ENCODE measurements at regions not wholly inside any gene's neighbourhood (a gene's known extent, or its start where the extent isn't known, plus 50 kb on each side); places are given as distances from the start of the nearest gene placed in this dataset.

DNA sequence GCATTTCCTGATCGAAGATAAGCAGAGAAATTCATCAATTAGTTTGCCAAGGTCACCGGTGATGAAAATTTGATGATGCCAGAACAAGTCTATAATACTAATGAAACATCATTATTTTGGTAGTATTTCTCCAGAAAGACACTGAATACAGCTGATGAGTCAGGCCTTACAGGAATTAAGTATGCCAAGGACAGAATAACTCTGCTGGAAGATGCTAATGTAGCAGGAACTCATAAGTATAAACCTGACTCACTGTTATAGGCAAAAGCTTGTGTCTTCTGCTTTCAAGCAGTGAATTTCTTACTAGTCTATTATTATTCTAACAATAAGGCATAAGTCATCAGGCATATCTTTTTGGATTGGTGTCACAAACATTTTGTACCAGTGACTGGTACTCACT lies 1825.1 kb upstream of the IGFBP7 start:
- DNase-seq (ENCODE audit: low spot score) = no peak

DNA sequence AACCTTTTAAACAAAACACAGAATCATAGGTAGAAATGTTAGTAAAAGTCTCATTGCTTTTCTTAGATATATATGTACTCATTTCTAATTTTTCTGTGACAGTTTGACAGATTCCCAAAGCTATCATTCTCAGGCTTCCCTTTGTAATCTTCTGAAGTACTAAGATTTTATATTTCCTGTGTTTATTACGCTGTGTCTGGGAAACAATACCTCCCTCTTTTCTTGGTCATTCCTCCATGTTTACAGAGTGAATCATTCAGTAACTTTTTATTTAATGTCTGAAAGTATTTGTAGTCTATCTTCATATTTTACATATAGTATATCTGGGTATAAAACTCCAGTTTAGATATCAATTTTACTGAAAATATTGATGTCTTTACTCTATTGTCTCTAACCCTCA lies 1826.3 kb upstream of the IGFBP7 start:
- DNase-seq (ENCODE audit: low spot score) = no peak

DNA sequence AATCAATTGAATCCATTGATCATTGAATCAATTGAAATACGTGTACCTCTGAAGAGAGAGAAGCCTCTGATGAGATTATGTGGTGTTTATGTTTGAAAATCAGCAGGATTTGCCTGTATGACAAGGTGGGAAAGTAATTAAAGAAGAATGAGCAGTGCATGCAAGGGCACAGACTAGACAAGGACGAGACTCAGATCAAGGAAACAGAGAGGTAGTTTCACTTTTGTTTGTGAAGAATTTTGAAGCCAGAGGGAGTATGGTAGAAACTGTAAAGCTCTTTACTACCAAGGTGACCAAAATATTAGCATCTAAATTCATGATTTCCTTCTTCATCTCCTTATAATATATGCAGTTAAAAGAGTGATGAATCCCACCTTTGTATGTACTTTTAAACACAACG lies 1830.0 kb upstream of the IGFBP7 start:
- DNase-seq (ENCODE audit: low spot score) = no peak

DNA sequence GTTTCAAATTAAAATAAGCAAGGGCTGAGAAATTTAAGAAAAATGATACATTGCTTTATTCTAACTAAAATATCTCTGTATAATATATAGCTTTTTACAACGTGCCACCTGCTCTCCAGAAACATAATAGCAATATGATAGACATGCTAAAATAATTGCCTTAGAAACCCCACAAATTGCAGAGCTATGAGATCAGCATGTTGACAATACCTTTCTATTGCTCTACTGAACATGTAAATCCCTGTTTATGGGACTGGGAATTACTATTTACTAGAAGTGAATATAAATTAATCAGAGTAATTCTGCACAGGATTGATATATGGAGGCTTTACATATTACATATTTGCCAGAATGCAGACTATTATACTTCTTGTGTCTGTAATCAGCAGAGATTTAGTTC lies 1831.1 kb upstream of the IGFBP7 start:
- DNase-seq (ENCODE audit: low spot score) = no peak

DNA sequence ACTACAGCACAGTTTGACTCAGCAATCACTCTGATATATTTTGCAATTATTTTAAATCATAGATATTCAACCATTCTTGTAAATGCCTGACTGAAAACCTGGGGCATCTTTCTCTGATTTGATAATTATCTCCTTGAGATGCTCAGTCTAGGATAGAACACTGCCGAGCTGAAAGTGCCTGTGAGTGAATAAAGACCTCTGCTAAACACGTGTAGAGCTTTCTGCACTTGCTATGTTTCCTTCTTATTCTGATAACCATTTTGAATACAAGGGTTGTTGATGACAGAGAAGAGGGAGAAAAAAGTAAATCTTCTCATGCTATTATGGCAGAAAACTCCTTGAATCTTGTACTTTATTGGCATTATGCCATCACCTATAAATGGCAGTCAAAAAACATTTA lies 1843.4 kb upstream of the IGFBP7 start:
- DNase-seq (ENCODE audit: low spot score) = no peak

DNA sequence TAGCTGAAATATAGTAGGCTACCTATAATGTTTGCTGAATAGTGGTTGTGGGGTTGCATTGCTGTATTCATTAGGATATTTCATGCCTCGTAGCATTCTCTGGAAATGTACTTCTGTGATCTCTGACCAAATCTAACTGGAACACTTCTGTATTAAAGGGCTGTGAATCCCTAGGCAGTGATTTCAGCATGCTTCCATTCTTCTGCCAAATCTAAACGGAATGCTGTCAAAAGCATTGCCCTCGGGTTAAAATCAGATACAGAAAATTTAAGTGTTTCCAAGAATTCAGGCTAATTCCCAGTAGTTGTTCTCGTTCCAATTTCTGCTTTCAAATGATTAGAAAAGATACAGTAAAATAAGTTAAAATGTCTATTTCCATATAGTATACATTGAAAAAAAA lies 1847.5 kb upstream of the IGFBP7 start:
- DNase-seq (ENCODE audit: low spot score) = no peak

DNA sequence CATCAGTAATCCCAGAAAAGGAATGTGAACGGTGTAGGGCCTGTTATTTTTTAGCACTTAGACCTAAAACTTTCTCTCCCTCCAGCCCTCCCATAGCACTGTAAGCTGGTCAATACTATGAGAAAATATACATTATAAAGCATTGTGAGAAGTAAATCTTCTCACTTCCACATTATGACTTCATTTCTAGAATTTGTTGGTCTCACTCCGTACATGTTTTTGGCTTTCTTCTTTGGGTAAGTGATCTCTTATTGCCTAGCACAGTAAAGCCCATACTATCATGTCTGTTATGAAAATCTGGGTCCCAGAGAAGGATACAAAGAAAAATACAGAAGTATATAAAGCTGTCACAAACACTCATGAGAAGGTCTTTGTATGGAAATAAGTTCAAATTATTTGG lies 1851.1 kb upstream of the IGFBP7 start:
- no peak for DNase-seq (ENCODE audit: low spot score)

DNA sequence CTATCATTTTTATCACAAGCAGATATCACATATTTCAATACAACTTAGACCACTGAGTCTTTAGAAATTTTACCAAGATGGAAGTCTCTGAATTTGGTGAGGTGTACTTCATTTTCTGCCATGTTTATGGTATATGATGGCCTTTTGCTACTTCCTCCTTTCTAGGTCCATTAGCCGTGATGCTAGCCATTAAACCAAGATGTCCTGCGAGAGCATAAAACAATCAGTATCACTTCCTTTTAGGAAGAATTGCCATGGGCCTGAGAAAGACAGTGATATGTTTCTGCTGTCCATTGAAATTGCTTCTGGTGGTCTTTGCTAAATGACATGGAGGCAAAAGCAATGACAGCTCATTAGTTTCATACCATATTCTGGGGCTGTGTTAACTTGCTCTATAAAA lies 1851.7 kb upstream of the IGFBP7 start:
- DNase-seq (ENCODE audit: low spot score) = no peak

DNA sequence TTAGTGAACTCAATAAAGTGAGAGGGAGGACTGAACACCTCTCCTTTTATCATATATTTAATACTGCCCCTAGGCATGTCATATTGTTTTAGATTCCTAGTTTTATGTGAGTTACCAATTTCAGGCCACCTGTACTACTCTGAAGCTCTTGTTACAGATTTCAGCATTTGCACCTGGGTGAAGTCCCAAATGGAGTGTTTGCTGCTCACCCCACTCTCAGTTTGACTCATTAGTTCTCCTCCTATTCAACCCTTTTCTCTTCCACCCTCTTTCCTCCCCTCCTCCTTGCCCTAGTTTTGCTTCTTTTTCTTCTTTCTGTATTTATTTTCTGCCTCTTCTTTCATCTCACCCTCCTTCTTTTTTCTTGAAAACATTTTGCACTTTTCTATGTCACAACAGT lies 1852.2 kb upstream of the IGFBP7 start:
- DNase-seq (ENCODE audit: low spot score) = no peak

DNA sequence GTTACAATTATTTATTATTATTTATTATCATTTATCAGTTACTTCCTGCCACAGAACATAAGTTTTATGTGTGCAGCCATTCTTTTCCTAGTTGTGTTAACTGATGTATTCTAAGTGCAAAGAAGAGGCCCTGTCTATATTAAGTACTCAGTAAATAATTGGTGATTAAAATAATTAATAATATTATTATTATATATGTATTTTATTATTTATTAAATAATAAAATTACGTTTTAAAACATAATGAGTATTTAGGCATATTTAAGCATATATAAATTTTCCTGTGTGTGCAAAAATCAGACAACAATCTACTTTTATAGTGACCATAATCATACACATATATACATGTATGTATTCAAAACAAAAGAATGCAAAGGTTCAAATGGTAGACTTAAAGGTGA lies 1871.6 kb upstream of the IGFBP7 start:
- no peak for DNase-seq (ENCODE audit: low spot score)

DNA sequence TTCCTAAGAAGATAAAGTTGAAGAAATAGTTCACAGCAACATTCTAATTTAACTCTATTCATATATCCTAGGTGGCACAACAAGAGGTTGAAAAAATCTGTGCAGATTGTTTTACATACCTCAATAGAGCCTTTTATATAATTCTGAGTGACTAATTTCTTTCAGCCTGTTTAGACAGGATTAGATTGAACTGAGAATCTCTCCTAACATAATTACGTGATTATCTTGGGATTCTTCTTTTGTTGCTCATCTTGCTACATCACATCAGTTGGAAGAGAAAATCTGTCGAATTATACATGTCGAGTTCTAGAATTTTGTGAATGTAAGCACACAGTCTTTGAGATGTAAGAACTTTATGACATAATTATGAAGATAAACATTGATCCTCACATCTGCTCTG lies 1873.7 kb upstream of the IGFBP7 start:
- DNase-seq (ENCODE audit: low spot score) = no peak

DNA sequence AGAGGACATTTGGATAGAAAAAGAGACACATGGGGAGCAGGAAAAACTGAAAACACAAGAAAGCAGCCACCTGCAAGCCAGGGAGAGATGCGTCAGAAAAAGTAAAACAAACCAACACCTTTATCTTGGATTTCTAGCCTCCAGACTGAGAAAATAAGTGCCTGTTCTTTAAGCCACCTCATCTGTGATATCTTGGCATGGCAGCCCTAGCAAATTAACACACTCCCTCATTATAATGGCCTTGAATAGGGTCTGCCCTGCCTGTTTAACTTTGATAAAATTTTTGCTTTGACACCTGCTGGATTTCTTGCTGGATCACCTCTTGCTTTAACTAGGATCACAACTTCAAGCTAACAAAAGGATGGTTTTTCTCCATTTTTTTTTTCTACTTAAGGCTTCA lies 1892.0 kb upstream of the IGFBP7 start:
- no peak for DNase-seq (ENCODE audit: low spot score)

DNA sequence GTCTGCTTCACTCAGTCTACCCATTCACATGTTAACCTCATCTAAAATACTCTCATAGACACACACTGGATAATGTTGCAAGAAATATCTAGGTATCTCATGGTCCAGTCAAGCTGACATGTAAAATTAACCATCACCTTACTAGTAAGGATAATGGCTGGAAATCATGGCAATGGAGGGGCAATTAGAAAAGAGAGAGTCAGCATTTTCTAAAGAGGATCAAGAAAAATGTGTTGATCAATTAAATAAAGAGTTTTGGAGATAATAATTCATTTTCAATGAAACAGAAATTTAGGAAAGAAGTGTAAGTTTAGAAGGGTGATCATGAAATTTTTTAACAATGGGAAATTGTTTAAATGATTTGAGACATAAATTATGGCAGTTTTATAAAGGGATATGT lies 1914.1 kb upstream of the IGFBP7 start:
- no peak for DNase-seq (ENCODE audit: low spot score)

DNA sequence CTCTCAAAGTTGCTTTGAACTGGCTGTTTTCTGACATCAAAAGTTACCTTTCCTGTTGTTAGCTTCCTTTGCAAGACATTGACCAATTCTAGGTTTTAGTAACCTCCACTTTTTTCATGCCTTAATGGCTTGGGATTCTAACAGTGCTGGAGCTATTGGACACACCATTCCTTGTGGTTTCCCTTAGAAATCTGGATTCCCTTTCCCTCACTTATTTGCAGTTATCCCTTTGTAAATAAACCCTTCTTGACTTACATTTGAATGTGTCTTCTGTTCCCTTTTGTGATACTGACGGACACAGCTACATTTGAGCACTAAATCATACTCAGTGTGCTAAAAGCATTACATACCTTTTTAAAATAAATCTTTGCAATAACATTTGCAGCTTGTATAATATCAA lies 1927.6 kb upstream of the IGFBP7 start:
- DNase-seq (ENCODE audit: low spot score) = no peak

DNA sequence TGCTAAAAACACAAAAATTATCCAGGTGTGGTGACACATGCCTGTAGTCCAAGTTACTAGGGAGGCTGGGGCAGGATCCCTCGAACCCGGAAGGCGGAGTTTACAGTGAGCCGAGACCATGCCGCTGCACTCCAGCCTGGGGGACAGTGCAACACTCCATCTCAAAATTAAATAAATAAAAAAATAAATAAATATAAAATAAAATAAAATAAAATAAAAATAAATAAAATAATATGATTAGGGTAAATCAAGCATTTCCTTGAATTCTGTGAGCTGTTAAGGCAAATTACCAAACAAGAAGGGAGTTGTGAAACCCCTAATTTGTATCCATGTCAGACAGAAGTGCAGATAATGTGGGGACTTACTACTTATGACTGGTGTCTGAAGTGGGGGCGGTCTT lies 1928.9 kb upstream of the IGFBP7 start:
- no peak for DNase-seq (ENCODE audit: low spot score)

DNA sequence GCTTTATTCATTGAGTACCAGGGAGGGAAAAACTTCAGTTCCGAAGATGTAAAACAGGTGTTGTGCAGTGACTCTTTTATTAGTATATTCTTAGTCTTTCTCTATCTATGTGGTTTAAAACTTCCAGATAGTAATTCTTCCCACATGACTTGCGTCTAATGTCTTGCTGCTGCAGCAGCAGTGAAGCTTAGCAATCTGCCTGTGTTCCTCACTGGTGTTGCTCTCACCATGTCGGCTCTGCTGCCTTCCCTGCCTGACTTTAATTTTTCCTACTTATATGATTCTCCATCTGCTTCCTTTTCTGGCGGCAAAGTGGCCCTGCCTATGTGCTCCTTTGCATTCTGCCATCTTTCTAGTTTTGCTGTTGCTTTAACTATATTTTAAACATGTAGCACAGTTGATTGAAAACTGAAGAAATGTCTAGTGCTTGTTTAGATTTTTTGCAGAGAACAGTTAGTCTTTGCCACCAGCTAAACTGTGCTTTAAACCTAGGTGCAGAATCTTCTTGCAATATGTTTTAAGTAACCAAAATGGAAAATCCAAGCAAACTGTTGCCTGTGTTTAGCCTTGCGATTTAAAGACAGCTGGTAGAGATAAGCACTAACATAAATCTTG lies 1934.2 kb upstream of the IGFBP7 start:
- DNase-seq (ENCODE audit: low spot score) = no peak

DNA sequence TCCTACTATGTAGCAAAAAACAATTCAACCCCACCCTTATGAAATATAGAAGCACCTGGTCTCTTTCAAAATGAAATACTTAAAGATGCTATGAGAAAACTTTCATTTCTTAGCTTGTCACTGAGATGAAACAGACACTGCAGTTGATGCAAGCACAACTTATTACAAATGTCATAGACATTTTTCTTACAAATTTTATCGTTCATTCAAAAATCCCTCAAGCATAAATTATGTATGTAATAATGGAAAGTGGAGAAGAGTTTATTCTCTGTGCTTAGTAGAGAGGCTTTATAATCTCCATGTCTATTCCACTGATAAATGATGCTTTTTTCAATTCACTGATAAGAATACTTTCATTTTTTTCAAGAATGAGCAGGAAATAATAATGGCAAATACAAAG lies 1943.9 kb upstream of the IGFBP7 start:
- DNase-seq (ENCODE audit: low spot score) = no peak

DNA sequence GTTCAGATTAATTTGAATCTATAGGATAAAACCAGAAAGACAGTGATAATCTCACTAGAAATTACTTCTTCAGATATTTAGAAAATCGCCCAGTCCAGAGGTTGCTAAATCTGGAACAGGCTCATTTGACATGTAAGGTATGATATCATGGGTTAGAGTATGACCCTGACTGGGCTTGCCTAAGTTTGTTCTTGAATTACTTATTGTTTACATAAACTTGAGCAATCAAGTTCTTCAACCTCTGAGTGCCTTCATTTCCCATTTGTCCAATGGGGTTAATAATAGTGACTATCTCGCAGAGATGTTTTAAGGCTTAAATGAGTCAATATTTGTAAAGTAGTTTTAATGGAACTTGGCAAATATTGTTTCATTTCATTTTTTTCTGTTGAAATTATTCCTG lies 1947.6 kb upstream of the IGFBP7 start:
- DNase-seq (ENCODE audit: low spot score) = no peak

DNA sequence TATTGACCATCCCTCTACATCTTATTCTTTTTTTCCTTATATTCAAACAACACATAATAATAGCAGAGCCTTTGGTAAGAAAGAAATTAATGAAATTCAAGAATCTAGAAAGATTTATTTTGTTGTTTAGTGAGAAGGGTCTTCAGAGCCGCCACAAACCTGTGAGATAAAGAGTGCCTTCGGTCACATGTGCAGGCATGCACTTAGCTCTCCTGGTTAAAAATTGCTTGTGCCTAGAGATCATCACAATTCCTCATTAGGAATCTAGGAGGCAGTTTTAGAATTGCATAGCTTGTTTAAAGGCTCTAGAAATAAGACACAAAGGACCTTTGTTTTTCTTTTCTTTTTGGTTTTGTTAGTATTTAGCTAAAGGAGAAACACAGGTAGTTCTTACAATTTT lies 1948.4 kb upstream of the IGFBP7 start:
- no peak for DNase-seq (ENCODE audit: low spot score)

DNA sequence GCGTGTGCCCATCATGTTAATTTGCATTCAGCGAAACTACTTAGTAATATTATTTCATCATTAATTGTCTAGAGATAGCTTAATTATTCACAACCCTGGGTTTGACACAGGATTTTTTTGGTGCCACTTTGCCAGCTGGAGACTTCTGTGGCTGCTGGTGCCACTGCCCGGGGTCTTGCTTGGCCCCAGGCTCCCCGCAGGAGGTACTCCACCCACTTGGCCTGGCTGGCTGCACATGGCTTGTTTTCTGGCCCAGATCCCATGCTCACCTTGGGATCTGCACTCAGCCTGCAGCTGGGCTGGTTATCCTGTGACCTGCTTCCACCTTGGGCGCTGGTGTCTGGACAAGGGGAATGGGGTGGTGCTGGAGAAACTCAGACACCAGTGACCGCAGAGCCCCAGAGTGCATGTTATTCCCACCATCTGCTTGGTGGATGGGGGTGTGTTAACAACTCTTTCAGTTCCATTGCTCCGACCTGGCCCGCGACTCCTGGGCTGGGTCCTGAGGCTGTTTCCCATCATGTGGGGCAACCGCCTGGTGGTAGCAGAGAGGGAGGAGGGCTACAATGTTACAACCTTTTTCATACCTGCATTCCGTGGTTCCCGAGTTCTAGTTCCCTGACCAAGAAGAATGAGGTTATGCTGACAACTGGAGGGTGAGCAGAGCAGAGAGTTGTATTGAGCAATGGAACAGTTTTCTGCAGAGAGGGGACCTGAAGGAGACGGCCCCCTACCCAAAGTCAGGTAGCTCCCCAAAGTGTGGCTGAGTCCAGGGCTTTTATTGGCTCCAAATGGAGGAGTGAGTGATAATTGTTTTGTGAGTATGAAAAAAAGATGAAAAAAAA lies 1950.0 kb upstream of the IGFBP7 start:
- DNase-seq (ENCODE audit: low spot score) = no peak

DNA sequence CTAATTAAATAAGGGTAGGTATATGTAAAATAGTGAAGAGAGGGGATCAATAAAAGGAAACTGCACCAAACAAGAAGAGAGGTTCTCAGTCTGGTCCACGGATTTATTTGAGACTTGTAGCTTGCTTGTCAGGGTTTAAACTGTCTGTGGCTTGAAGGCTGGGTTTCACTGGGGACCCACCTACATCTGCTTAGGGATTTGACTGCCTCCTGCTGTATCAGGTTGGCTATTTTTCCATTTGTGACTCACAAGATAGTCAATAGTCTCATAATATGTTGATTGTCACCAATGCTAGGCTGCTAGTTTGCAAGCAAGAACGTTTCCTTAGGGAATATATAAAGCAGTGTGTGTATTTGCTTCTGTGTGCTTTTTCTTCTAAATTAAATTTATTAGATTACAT lies 1950.7 kb upstream of the IGFBP7 start:
- no peak for DNase-seq (ENCODE audit: low spot score)

DNA sequence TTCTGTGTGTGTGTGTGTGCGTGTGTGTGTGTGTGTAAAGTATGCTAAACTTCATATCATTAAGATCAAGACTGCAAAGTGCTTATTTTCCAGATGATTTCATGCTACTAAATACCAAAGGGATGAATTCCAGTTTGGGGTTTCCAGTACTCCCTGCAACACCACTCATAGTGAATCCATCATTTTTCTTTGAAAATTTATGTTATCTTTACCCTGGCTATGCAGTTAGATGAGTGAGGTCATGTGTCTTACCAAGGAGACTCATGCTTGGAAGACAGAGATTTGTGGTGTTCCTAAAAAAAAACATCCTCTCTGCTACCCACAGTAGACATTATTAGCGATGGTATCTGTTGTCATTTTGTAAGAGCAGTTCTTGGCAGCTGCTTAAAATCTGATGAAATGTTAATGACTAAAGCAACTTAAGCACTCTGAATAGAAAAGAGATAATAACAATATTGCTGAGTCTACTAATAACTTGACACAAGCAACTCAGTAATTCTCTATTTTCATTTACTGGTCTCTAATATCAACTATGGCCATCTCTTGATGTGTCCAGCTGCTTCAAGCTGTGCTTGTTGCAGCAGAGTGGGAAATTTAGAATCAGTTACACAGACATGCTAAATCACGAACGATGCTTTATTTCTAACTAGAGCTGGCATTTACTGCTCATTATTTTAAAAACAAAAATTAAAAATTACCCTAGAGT lies 1953.0 kb upstream of the IGFBP7 start:
- no peak for DNase-seq (ENCODE audit: low spot score)

DNA sequence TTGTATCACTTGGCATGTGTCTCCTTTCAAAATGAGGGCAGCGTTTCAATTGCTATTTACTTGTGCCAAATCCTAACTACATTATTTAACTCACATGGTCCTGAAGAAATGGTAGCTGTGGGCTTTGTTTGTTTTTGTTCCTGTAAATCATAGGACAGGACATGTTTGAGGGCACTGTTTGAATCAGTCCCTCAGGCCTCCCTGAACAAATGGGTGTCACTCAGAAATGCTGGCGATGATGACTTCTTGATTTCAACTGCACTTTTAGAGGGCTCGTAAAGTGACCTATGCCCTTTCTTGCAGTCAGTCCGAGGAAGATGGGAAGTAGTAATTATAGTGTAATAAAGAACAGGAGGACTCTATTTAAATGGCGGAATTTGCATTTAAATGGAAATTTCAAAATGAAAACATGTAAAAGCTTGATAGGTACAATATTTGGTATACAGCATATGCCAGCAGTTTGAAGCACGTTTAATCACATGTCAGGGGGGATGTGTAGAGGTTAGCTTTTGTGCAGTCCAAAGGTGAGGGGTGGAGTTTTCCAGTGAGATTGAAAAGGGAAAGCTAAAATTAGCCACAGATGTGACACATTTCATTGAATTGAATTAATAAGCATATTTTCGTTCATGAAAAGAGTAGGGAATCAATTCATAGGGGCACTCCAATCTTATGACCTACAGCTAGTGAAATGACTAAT lies 1958.7 kb upstream of the IGFBP7 start:
- DNase-seq (ENCODE audit: low spot score) = no peak

All from AG08395 (cell line).